ENCODE measurements at regions not wholly inside any gene's neighbourhood (a gene's known extent, or its start where the extent isn't known, plus 50 kb on each side); places are given as distances from the start of the nearest gene placed in this dataset.

- Histone ChIP-seq H3K4me3 (no peak overlapping the region), H3K9me3 (no peaks in the 10 kb centered on the region), H3K27me3 (no peaks in the 10 kb centered on the region), H3K4me1 (no peaks in the 10 kb centered on the region), H3K36me3 (ENCODE audit: low read depth, missing control alignments) (no peaks in the 10 kb centered on the region), H3K27ac (no peak overlapping the region)
- no peak for DNase-seq
- no peak for TF ChIP-seq POLR2A (IDR thresholded peaks at IDR 0.05)
- WGBS, 2 donors = 78 to 79% methylated on average over 2 of the region's 2 CpGs
- intact Hi-C loops (cut with DNase I; ENCODE audit: low total_unique reads) = no loop called here
Measured at GRCh38 chr2:181771356-181771755, 91.0 kb upstream of the NEUROD1 start.

GRCh38 chr2:181772334-181772733 lies 92.0 kb upstream of the NEUROD1 start:
- intact Hi-C loops (cut with DNase I; ENCODE audit: low total_unique reads) = no loop called here
- Histone ChIP-seq H3K27ac (no peak overlapping the region), H3K27me3 (no peaks in the 10 kb centered on the region), H3K4me1 (no peaks in the 10 kb centered on the region), H3K36me3 (ENCODE audit: low read depth, missing control alignments) (no peaks in the 10 kb centered on the region), H3K4me3 (no peak overlapping the region), H3K9me3 (no peaks in the 10 kb centered on the region)
- no peak for DNase-seq
- 90 to 95% methylated on average over 4 of the region's 4 CpGs for whole genome bisulfite sequencing, 2 donors
- TF ChIP-seq CTCF (IDR thresholded peaks at IDR 0.05) = no peak
- no peak for TF ChIP-seq POLR2A (IDR thresholded peaks at IDR 0.05)

- Histone ChIP-seq H3K36me3 (ENCODE audit: low read depth, missing control alignments) (no peaks in the 10 kb centered on the region), H3K4me3 (no peak overlapping the region), H3K9me3 (no peaks in the 10 kb centered on the region), H3K4me1 (no peaks in the 10 kb centered on the region), H3K27me3 (no peaks in the 10 kb centered on the region), H3K27ac (no peak overlapping the region)
- no peak for DNase-seq
- intact Hi-C loops (cut with DNase I; ENCODE audit: low total_unique reads) = no loop called here
- 93 to 97% methylated on average over 1 of the region's 1 CpG for WGBS, 2 donors
- TF ChIP-seq CTCF (IDR thresholded peaks at IDR 0.05) = no peak
- TF ChIP-seq POLR2A (IDR thresholded peaks at IDR 0.05) = no peak
Measured at GRCh38 chr2:181772777-181773176, 92.5 kb upstream of the NEUROD1 start.

- WGBS, 2 donors = 91 to 96% methylated on average over 4 of the region's 4 CpGs
- no peaks in the 10 kb centered on the region for H3K9me3 ChIP-seq
- H3K4me3 ChIP-seq = no peak overlapping the region
- no peak overlapping the region for H3K27ac ChIP-seq
- H3K4me1 ChIP-seq = peaks cover 6% of the 10 kb centered on the region
- intact Hi-C loops (cut with DNase I; ENCODE audit: low total_unique reads) = no loop called here
- DNase-seq = no peak
- no peaks in the 10 kb centered on the region for H3K27me3 ChIP-seq
- TF ChIP-seq CTCF (IDR thresholded peaks at IDR 0.05) = no peak
- no peak for TF ChIP-seq POLR2A (IDR thresholded peaks at IDR 0.05)
- H3K36me3 ChIP-seq (ENCODE audit: low read depth, missing control alignments) = no peaks in the 10 kb centered on the region
Measured at GRCh38 chr2:181774685-181775084, 94.4 kb upstream of the NEUROD1 start.

- whole genome bisulfite sequencing, 2 donors = 87 to 88% methylated on average over 3 of the region's 3 CpGs
Measured at GRCh38 chr2:181776336-181776735, 96.0 kb upstream of the NEUROD1 start.

More at GRCh38 chr2:181776336-181776735, 96.0 kb upstream of the NEUROD1 start:
- H3K9me3 ChIP-seq = no peaks in the 10 kb centered on the region
- no peak overlapping the region for H3K4me3 ChIP-seq
- H3K36me3 ChIP-seq (ENCODE audit: low read depth, missing control alignments) = no peaks in the 10 kb centered on the region
- peaks cover 16% of the 10 kb centered on the region for H3K4me1 ChIP-seq
- no peak overlapping the region for H3K27ac ChIP-seq
- TF ChIP-seq CTCF (IDR thresholded peaks at IDR 0.05) = no peak
- no peak for TF ChIP-seq POLR2A (IDR thresholded peaks at IDR 0.05)
- intact Hi-C loops (cut with DNase I; ENCODE audit: low total_unique reads) = no loop called here
- H3K27me3 ChIP-seq = no peaks in the 10 kb centered on the region
- DNase-seq = no peak
